HL-60 (cell line): ENCODE measurements at regions not wholly inside any gene's neighbourhood (a gene's known extent, or its start where the extent isn't known, plus 50 kb on each side); places are given as distances from the start of the nearest gene placed in this dataset.

Source experiments
- CTCF ChIP-seq: IDR thresholded peaks from one replicate; pipeline ENCODE4 v1.5.1; 2011; ENCODE audit warnings: low read length, control low read depth, inconsistent platforms; ENCODE audit not compliant: insufficient read depth
- GABPA ChIP-seq: IDR thresholded peaks from 2 replicates; pipeline ENCODE4 v1.6.1; 2012; ENCODE audit warnings: low read depth

GRCh38 chr1:30045304-30046090 is 677.9 kb downstream of the MATN1 start:
- TF ChIP-seq CTCF (no peak), GABPA (no peak)
